ENCODE measurements at regions not wholly inside any gene's neighbourhood (a gene's known extent, or its start where the extent isn't known, plus 50 kb on each side); places are given as distances from the start of the nearest gene placed in this dataset.

DNA sequence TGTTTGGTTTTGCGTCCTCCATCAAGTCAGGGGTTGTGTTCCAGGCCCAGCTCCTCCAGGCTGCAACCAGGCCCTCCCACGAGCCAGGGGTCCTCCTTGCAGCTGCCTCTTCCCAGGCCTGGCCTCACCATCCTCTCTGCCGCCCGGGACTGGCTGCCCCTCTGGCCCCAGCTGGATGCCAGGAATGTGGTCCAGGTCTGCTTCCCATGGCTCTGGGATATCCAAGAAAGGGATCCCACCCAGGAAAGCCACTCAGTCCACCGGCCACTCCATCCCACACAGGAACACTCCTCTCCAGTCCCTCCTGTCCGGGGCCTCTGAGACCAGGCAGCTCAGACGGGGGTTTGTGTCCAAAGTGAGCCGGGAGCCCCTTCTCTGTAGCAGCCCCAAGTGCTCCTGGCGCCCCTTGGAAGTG lies 336.4 kb downstream of the BRD1 start:
- no peak for DNase-seq (ENCODE audit: low read depth)
- Histone ChIP-seq H3K4me3 (ENCODE audit: low read depth, low read length) (no peak overlapping the region), H3K27me3 (ENCODE audit: control insufficient read depth, insufficient read depth, low read length) (no peaks in the 10 kb centered on the region), H3K36me3 (ENCODE audit: control insufficient read depth, insufficient read depth, low read length) (no peaks in the 10 kb centered on the region)
- TF ChIP-seq, protein P1, sequence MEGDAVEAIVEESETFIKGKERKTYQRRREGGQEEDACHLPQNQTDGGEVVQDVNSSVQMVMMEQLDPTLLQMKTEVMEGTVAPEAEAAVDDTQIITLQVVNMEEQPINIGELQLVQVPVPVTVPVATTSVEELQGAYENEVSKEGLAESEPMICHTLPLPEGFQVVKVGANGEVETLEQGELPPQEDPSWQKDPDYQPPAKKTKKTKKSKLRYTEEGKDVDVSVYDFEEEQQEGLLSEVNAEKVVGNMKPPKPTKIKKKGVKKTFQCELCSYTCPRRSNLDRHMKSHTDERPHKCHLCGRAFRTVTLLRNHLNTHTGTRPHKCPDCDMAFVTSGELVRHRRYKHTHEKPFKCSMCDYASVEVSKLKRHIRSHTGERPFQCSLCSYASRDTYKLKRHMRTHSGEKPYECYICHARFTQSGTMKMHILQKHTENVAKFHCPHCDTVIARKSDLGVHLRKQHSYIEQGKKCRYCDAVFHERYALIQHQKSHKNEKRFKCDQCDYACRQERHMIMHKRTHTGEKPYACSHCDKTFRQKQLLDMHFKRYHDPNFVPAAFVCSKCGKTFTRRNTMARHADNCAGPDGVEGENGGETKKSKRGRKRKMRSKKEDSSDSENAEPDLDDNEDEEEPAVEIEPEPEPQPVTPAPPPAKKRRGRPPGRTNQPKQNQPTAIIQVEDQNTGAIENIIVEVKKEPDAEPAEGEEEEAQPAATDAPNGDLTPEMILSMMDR (IDR thresholded peaks at IDR 0.05; ENCODE audit: insufficient read depth, low read depth, low read length), result no peak
- CTCF ChIA-PET, result no interaction called here
- POLR2A ChIA-PET, result no interaction called here

DNA sequence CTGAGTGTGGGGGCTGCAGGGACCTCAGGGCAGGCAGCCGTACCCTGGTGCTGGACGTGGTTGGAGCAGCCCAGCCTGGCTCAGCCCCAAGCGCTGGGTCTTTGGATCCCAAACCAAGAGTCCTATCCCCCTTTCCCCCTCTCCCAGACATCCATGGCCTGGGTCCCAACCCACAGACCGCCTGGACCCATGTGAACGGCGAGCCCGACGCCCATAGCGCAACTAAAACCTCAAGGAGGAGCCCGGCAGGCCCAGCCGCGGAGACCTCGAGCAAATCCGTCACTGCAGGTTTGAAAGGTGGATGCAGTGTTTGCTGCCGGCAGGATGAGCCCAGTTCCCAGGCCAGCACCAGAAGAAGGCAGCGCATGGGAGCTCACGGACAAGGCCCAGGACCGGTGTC lies 337.0 kb downstream of the BRD1 start:
- H3K36me3 ChIP-seq (ENCODE audit: control insufficient read depth, insufficient read depth, low read length), result no peaks in the 10 kb centered on the region
- no peaks in the 10 kb centered on the region for H3K27me3 ChIP-seq (ENCODE audit: control insufficient read depth, insufficient read depth, low read length)
- TF ChIP-seq, protein P1 (IDR thresholded peaks at IDR 0.05; ENCODE audit: insufficient read depth, low read depth, low read length), result no peak
- no peak for DNase-seq (ENCODE audit: low read depth)
- POLR2A ChIA-PET, result no interaction called here
- CTCF ChIA-PET, result no interaction called here
- H3K4me3 ChIP-seq (ENCODE audit: low read depth, low read length), result no peak overlapping the region

DNA sequence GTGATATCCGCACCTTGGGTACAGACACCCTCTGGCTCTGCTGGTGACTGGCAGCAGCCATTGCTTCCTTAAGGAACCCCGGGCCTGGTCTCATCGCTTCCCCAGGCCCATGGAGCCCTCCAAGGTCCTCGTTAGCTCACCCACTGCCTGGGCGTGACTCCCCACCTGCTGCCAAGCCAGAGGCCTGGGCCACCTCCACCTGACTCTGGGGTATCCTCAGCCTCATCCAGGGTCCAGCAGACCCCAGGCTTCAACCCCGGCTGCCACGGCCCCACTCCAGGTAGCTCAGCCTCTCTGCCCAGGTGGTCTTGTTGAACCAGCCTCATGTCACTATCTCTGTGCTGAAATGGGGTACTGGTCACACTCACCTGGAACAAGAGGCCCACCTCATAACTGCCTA lies 337.9 kb downstream of the BRD1 start:
- CTCF ChIA-PET, result no interaction called here
- Histone ChIP-seq H3K4me3 (ENCODE audit: low read depth, low read length) (no peak overlapping the region), H3K36me3 (ENCODE audit: control insufficient read depth, insufficient read depth, low read length) (no peaks in the 10 kb centered on the region), H3K27me3 (ENCODE audit: control insufficient read depth, insufficient read depth, low read length) (no peaks in the 10 kb centered on the region)
- POLR2A ChIA-PET, result no interaction called here
- TF ChIP-seq, protein P1 (IDR thresholded peaks at IDR 0.05; ENCODE audit: insufficient read depth, low read depth, low read length), result no peak
- DNase-seq (ENCODE audit: low read depth), result no peak

DNA sequence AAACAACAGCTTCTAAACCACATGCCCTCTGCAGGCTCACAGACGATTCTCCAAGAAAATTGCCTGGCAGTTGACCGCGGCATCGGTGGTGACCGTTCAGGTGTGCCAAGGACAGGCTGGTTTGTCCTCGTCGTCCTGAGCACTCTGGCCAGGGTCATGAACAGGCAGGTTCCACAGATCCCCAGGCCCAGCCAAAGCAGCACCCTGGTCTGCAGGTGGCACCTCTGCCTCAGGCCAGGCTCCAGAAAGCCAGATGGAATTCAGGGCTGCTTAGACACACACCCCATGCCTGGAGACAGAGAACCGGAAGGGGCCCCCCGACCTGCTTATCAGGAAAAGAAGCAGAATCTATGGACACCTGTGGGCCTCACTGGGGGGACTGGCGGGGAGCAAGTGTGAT lies 338.7 kb downstream of the BRD1 start:
- Histone ChIP-seq H3K27me3 (ENCODE audit: control insufficient read depth, insufficient read depth, low read length) (no peaks in the 10 kb centered on the region), H3K4me3 (ENCODE audit: low read depth, low read length) (no peak overlapping the region), H3K36me3 (ENCODE audit: control insufficient read depth, insufficient read depth, low read length) (no peaks in the 10 kb centered on the region)
- no peak for DNase-seq (ENCODE audit: low read depth)
- POLR2A ChIA-PET, result no interaction called here
- TF ChIP-seq, protein P1 (IDR thresholded peaks at IDR 0.05; ENCODE audit: insufficient read depth, low read depth, low read length), result no peak
- CTCF ChIA-PET, result no interaction called here

DNA sequence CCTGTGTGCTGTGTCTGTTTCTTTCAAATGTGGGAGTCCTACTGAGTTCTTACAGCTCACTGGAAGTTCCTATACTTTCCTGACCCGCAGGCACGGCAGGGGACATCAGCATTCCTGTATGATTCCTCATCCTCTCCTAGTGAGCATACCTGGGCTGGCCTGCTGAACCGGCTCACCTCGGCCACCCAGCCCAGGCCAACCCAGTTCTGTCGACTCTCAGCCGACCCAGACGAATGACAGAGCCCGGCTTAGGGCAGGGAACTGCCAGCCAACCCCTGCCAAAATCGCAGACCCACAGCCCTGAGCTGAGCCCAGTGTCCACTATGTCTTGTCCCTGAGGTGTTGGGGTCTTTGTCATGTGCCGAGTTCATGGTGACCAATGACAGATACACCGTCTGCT lies 339.7 kb downstream of the BRD1 start:
- no peak overlapping the region for H3K4me3 ChIP-seq (ENCODE audit: low read depth, low read length)
- no peak for DNase-seq (ENCODE audit: low read depth)
- ChIA-PET CTCF (no interaction called here), POLR2A (no interaction called here)
- no peaks in the 10 kb centered on the region for H3K36me3 ChIP-seq (ENCODE audit: control insufficient read depth, insufficient read depth, low read length)
- H3K27me3 ChIP-seq (ENCODE audit: control insufficient read depth, insufficient read depth, low read length), result no peaks in the 10 kb centered on the region
- TF ChIP-seq, protein P1 (IDR thresholded peaks at IDR 0.05; ENCODE audit: insufficient read depth, low read depth, low read length), result no peak

All from BJ (cell line).